NCI-H1436 (cell line): ENCODE measurements at regions not wholly inside any gene's neighbourhood (a gene's known extent, or its start where the extent isn't known, plus 50 kb on each side); places are given as distances from the start of the nearest gene placed in this dataset.

Experiments
- DNase-seq: peaks from one replicate; lab custom pipeline; 2025; lab: John Stamatoyannopoulos, UW

DNA sequence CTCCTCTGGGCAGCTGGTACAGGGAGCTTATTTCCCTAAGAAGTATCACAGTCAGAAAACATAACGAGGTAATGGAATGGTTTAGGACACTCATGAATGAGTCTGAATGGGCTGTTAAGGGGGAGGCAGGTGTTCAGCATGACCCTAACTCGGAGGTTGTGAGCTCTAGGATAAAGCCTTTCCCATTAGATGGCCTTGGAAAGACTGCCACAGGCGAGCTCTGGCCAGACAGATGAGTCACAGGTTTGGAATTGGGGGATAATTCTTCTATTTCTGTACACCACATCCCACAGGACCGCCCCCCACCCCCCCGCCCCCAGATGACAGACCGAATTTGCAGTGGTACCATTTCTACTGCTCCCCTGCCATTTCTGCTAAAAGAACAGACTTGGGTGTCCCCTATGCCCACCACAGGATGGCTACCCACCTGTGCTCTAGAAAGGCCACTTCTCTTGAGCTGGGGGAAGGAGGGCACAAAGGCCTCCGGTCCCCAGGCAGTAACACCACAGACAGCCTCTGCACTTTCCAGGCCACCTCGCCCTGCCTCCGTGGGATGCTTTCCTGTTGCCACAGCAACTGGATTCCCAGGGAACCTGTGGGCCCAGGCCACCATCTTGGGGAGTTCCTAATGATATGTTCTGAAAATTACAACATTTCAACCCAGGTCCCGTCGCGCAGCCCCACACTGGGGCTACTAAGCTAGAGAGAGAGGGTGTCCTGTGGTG lies 76.7 kb downstream of the TRIM29 start:
- no peak for DNase-seq

DNA sequence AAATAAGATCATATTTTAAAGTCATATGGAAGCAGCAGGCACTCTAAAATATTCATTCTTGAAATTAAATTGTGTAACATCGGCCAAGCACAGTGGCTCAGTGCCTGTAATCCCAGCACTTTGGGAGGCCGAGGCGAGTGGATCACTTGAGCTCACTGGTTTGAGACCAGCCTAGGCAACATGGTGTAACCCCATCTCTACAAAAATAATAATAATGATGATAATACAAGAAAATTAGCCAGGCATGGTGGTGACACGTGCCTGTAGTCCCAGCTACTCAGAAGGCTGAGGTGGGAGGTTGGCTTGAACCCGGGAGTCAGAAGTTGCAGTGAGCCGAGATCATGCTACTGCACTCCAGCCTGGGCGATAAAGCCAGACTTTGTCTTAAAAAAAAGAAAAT lies 77.4 kb downstream of the TRIM29 start:
- DNase-seq = no peak

DNA sequence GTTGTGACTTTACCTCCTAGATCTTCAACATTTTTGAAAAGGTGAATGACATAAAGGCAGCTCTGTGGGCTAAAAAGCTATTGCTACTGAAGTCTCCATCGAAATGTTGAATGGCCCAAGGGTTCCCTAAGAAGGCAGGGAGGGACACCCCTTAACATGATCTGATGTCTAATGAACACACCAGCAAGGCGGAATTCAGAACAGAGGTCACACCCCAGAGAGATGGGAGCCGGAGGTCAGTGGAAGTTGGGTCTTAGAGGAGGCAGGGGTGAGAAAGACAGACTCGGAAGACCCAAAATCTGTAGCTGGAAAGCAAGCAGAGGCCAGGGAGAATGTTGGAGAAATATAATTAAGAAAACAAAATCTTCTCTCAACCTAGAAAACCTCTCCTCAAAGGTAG lies 79.0 kb downstream of the TRIM29 start:
- no peak for DNase-seq

DNA sequence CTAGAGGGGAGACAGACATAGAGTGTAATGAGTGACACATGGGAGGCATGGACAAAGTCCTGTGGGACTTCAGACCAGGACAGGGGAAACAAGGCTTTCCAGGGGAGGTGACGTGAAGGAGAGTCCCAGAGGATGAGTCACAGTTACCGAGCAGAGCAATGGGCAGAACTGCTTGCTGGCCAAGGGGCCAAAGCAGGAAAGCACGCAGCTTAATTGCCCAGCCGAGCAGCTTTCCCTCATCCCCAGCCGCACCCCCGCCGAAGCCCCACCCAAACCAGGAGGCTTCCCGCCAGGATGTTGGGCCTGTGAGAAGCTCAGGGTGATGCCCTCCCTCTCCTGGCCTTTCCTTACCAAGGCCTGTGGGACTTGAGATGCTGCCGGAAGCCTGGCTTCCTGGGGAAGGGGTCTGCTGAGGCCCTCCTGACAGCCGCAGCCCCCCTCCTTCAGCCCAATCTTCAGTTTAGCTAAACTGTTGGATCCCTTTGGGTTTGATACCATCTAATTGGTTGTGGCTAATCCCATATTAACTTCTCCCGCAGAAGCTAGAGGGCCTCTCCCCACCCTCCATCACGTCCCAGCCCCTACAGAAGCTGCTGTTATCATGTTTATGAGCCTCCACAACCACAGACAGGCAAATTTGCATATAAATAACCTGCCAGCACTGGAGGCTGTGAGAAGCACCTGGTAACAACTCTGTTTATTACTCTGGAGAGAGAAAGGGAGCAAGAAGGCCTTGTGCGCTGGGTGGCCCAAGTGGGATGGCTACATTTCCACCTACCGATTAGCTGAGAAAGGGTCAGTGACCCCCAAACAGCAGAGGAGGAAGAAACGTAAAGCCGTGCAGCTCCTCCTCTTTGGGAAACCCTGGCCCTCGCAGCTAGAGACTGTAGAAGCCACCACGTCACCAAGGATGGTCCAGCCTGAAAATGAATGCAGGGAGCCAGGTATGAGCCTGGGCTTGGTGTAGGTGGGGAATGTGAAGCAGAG lies 80.0 kb downstream of the TRIM29 start:
- peak; percentile 47 for DNase-seq

DNA sequence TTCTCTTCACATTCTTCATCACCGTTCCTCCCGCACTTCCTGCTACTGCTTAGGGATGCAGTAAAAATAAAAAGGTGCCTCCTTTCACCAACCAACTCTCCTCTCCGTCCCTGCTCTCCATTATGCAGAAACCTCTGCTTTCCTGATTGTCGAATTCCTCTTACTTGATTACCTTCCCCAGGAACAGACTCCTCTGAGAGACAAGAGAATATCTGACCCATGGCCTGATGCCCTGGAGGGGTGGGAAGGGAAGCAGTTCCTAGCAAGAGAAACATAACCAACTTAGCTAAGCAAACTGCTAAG lies 80.9 kb downstream of the TRIM29 start:
- no peak for DNase-seq

DNA sequence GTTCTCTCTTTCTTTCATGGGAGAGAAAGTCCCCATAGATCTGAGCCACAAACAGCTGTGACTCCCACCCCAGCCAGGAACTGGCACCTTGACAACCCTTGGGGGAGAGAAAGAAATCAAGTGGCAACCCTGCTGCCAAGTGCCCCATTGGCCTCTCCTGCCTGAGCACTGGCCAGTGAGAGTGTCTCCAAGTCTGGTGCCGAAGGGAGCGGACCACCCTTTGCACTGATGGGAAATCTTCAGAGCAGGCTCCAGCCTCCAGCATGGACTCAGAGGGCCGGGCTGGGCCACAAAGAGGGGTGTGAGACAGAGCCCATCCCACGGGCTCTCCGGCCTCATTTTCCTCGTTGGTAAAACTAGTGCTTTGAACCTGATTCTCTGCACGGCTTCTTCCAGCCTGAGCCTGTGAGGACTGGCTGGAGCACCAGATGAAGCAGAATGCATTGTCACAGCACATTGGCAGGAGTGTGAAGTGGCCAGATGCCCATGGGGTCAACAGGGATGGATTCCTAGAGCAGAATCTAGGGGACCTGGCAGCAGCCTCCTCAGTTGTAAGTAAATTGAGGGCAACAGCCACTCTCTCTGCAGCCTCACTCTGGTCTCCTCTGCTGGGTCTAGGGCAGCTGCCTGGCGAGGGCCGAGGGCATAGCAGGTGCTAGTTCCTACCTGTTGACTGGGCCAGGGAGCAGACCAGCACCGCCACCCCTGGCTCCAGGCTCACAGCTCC lies 81.4 kb downstream of the TRIM29 start:
- no peak for DNase-seq

DNA sequence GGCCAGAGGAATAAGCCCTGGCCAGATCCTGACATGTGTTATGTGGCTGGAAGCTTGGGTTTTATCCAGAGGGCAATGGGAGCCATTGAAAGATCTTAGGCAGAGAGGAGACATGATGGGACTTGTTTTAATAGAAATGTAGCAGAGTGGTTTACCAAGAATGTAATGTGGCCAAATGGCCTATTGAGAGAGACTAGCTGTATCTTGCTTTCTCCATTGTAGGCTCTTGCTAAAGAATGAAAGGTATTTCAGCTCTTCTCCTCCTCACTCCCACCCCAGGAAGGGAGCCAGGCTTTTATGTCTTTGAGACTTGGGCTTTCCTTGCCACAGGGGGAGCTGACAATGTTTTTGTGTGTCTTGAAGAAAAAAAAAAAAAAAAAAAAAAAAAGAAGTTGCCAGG lies 82.3 kb downstream of the TRIM29 start:
- DNase-seq = no peak

DNA sequence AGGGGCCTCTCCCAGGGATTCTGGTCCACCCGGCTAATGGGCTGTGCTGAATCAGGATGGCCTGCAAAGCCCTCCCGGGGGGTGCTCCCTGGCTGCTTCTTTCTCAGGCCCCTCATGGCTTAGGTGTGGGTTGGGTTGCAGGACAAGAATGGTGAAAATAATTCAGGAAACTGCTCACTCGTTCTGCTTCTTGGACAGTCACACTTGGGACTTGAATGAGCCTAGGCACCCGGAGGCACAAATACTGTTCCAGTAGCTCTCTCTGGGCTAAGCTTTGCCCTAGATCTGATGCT lies 83.2 kb downstream of the TRIM29 start:
- DNase-seq = no peak

DNA sequence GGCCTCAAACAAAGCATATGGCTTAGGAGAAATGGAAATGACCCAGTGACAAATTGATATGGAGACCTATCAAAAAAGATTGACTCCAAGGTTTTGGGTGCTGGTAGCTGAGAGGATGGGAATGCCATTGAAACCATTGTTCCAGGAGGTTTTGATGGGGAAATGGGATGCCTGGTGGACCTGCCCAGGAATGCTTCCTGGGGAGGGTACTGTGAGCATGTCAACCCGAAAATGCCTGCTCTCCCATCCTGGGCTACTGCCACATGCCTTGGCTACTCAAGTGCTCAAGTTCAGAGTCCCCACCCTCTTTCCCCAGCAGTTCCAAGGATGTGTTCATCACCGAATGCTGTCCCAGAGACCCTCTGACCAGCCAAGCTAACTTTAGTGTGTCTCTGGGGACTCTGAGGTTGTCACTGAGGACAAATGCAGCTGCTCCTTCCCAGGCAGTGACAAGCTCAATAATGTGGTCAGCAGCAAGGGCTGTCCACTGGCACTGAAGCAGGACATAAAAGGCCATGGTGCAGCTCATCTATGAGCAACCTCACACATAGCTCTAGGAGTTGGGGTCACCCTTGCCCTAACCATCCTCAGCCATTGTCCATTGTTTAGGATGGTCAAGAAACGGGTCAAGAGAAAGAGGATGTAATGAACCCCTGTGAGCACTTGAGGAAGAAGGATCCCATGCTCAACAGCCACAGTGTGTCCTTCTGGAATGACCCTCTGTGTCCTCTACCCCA lies 83.7 kb downstream of the TRIM29 start:
- no peak for DNase-seq

DNA sequence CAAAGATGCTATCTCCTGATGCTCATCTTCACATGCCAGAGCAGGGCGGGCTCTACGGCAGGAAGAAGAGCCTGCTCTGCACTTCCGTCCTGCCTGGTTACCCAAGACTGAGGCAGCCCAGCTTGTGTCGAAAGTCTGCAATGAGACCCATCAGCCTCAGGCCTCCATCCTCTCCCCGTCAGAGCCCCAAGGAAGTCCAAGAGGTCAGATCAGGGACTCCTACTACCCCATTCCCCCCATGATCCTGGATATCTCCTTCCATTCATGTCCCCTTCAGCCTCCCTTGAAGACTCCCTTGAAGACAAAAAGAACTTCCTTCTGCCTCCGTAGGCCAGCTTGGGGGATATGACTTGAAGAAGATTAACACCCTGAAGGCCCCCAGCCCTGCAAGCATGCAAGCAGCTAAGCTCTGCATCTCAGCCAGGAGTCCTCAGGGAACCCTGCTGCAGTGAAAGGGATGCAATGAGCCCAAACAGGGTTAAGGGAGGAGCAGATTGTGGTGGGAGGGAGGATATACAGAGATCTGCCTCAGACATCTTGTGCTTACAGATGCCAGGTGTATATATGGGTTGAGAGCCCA lies 85.6 kb downstream of the TRIM29 start:
- DNase-seq = no peak

DNA sequence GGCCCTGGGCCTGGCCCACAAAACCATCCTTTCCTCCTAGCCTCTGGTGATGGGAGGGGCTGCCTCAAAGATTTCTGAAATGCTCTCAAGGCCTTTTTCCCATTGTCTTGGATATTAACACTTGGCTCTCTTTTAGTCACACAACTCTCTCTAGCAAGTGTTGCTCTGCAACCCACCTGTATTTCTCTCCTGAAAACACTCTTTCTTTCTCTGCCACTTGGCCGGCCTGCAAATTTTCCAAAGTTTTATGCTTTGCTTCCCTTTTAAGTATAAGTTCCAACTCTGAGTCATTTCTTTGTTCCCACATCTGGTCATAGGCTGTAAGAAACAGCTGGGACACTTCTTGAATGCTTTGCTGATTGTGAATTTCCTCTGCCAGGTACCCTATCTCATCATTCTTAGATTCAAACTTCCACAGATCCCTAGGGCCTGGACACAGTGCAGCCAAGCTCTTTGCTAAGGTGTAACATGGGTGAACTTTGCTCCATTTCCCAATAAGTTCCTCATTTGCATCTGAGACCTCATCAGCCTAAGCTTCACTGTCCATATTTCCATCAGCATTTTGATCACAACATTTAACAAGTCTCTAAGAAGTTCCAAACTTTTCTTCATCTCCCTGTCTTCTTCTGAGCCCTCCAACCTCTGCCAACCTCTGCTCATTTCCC lies 93.8 kb downstream of the TRIM29 start:
- DNase-seq = no peak

DNA sequence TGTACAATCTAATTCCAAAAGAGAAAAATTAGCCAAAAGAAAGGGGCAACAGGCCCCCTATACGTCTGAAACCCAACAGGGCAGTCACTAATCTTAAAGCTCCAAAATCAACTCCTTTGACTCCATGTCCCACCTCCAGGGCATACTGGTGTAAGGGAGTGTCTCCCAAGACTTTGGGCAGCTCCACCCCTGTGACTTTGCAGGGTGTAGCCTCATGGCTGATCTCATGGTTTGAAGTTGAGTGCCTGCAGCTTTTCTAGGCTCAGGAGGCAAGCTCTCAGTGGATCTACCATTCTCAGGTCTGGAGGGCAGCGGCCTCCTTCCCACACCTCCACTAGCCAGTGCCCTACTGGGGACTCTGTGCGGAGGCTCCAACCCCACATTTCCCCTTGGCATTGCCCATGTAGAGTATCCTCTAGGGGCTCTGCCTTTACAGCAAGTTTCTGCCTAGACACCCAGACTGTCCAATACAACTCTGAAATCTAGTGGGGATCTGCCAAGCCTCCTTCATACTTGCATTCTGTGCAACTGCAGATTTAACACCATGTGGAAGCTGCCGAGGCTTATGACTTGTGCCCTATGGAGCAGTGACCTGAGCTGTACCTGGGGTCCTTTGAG lies 94.5 kb downstream of the TRIM29 start:
- no peak for DNase-seq

DNA sequence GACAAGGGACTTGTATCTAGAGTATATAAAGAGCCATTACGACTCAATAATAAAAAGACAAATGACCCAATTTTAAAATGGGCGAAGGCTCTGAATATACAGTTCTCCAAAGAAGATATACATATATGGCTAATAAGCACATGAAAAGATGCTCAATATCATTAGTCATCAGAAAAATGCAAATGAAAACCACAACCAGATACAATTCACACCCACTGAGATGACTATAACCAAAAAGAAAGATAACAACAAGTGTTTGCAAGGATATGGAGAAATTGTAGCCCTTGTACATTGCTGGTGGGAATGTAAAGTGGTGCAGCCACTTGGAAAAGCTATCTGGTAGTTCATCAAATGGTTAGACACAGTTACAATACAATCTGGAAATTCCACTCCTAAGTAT lies 96.3 kb downstream of the TRIM29 start:
- DNase-seq = no peak

DNA sequence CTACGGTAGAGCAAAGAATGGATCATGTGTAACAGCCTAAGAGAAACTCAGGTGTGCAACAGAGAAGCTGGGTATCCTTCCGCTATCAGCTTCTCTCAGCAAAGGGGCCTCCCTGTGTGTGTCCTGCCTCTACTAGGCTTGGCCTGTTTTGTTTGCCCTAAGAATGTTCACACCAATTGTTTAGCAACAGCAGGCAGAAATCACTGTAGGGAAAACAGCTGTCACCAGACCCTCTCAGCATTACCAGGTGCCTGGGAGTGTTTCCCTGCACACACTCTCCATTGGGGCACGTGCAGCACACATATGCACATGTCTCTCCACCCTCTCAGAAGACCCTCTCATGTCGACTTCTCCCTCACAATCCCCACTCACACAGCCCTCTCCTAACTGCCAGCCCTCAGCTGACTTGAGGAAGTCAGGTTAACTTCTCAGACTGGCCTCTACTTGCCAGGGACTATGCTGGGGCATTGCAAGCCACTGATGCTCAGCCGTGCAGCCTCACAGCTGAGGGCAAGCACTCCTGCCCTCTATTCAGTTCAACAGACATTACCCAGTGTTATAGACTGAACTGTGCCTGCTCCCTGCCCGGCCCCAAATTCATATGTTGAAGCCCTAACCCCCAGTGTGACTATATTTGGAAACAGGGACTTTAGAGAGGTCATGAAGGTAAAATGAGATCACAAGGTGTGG lies 97.6 kb downstream of the TRIM29 start:
- DNase-seq = no peak

DNA sequence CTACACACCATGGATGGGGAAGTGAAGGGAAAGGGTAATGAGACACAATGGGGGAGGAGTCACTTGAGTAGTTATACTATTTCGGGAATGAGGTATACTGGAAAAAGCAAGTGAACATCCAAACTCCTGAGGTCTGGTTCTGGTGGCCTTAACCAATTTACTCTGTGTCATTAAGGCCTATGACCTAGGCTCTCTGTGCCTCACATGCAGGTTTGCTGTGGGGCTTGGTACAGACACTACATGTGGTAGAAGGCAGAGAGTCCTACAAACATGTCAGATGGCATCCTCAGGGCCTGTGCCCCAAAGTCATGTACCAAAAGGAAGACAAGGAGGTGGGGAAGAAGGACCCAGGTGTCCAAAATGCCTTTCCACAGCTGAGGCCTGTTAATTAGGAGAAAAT lies 98.9 kb downstream of the TRIM29 start:
- DNase-seq = no peak

DNA sequence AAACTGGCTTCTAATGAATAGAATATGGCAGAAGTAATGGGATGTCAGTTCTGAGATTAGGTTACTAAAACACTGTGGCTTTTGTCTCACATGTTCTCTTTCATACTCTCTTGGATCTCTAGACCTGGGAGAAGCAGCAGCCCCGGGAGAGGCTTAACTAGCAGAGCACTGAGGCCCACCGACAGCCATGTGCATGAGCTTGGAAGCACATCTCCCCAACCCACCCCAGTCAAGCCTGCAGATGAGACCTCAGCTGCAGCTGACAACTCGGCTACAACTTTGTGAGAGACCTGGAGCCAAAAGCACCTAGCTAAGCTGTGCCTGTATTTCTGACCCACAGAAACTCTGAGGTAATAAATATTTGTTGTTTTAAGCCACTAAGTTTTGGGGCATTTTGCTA lies 100.8 kb downstream of the TRIM29 start:
- DNase-seq = no peak

DNA sequence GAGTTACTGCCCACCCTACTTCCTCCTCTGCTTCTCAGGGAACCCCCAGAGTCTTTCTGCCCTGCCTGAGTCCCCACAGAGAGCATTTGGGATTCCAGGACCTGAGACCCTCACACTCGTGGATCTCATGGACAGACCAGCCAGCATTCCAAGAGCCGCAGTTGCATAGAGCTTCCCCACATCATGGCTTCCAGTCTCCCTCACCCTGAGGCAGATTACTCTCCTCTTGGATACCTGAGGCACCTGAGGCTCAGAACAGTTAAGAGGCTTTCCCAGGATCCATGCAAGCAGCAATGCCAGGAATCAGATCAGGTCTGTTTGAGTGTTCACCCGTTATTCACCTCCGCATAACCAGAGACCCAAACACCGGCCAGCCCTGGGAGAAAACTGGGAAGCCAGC lies 102.2 kb downstream of the TRIM29 start:
- no peak for DNase-seq

DNA sequence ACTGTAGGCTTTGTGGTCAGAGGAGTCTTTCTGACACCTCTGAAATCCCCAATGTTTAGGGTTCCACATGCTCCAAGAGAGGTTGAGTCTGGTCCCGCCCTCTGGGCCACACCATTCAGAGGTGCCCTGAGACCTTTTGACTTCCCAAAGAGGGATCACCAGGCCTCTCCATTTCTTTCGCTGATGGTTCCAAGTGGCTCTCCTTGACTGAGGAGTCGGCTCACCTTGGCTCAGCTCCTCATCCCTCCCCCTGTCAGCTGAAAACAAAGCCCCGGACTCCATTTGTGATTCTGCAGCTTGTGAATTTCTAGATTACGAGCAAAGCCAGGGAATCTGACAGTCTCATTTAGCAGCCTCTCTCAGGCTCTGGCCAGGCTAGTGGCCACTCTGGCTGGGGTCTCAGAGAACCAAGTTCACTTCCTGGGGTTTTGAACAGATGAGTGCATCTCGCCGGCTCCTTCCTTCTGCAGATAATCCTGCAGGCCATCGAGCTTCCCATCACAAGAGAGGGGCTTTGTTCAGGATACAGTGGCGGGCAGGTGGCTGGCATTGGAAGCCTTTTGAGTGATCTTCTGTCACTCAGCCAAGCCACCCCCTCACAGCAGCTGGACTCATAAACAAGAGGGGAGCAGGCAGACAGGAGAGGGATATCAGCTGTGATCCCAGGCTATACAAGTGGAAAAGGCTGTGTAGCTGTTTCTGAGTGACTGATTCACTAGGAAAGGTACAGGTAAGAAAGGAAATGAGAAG lies 102.9 kb downstream of the TRIM29 start:
- no peak for DNase-seq

DNA sequence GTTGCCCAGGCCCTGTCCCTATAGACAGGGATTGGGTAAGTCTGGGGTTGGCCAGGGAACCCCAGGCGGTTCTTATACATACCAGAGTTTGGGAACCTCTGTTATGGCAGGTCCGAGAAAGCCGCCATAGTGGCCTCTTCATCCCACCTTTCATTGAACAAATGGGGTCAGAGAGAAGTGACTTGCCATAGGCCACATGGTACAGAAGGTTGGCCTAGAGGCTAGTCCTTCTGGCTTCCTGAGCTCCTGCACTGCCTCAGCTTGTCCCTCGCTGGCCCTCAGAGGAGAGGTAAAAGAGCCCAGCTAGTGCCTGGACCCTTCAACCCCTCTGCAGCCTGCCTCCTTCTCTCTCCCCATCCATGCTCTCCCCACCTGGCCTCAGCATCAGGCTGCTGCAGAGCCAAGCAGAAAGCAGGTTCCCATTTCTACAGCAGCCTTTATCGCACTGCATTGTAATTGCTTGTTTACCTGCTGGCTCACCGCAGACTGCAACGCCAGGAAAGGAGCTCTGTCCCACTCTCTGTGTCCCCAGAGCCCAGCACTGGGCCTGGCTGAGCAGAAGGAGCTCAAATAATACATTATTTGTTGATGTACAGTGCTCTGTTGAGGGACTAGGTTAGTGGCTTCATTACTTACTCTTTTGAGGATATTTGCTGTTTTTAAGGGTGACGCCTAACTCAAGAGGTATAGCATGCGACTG lies 103.6 kb downstream of the TRIM29 start:
- DNase-seq = no peak
